ENCODE measurements at regions not wholly inside any gene's neighbourhood (a gene's known extent, or its start where the extent isn't known, plus 50 kb on each side); places are given as distances from the start of the nearest gene placed in this dataset.

GRCh38 chr13:108156749-108157148 is 58.6 kb downstream of the LIG4 start:
- DNase-seq, result no peak

- DNase-seq, result peak; percentile 77
Observed at GRCh38 chr13:108155185-108156106, 59.9 kb downstream of the LIG4 start.

- DNase-seq, result peak; percentile 31
Observed at GRCh38 chr13:108154421-108154858, 60.9 kb downstream of the LIG4 start.

- DNase-seq, result no peak
Observed at GRCh38 chr13:108146642-108147041, 68.7 kb downstream of the LIG4 start.

- DNase-seq, result no peak
Observed at GRCh38 chr13:108142702-108143436, 72.5 kb downstream of the LIG4 start.

GRCh38 chr13:108137176-108137575 is 78.2 kb downstream of the LIG4 start:
- DNase-seq, result no peak

GRCh38 chr13:108127406-108127805 is 87.9 kb downstream of the LIG4 start:
- DNase-seq, result no peak

- no peak for DNase-seq
Observed at GRCh38 chr13:108126056-108126455, 89.3 kb downstream of the LIG4 start.

- DNase-seq, result no peak
Observed at GRCh38 chr13:108121406-108121805, 93.9 kb downstream of the LIG4 start.

- no peak for DNase-seq
Observed at GRCh38 chr13:108120856-108121255, 94.5 kb downstream of the LIG4 start.

- peak; percentile 36 for DNase-seq
Observed at GRCh38 chr13:108120302-108120701, 95.0 kb downstream of the LIG4 start.

- no peak for DNase-seq
Observed at GRCh38 chr13:108115738-108116137, 99.6 kb downstream of the LIG4 start.

GRCh38 chr13:108113407-108113806 is 101.9 kb downstream of the LIG4 start:
- no peak for DNase-seq

- DNase-seq, result no peak
Observed at GRCh38 chr13:108104736-108105135, 110.6 kb downstream of the LIG4 start.

GRCh38 chr13:108102771-108103170 is 112.6 kb downstream of the LIG4 start:
- no peak for DNase-seq

- DNase-seq, result no peak
Observed at GRCh38 chr13:108096301-108096915, 118.9 kb downstream of the LIG4 start.

GRCh38 chr13:108095036-108095435 is 120.3 kb downstream of the LIG4 start:
- DNase-seq, result no peak

- DNase-seq, result no peak
Observed at GRCh38 chr13:108093616-108094015, 121.7 kb downstream of the LIG4 start.

- DNase-seq, result no peak
Observed at GRCh38 chr13:108087810-108088209, 127.5 kb downstream of the LIG4 start.

GRCh38 chr13:108086678-108087077 is 128.7 kb downstream of the LIG4 start:
- no peak for DNase-seq

GRCh38 chr13:108084840-108085239 is 130.5 kb downstream of the LIG4 start:
- DNase-seq, result no peak

- DNase-seq, result no peak
Observed at GRCh38 chr13:108083056-108083455, 132.3 kb downstream of the LIG4 start.

GRCh38 chr13:108082481-108082880 is 132.9 kb downstream of the LIG4 start:
- no peak for DNase-seq

GRCh38 chr13:108077284-108077683 is 138.1 kb downstream of the LIG4 start:
- no peak for DNase-seq

All from DMS79 treated with DMSO at 0.1 percent for 48 hours (cell line).